ENCODE measurements at regions not wholly inside any gene's neighbourhood (a gene's known extent, or its start where the extent isn't known, plus 50 kb on each side); places are given as distances from the start of the nearest gene placed in this dataset.

- in situ Hi-C loops (cut with HindIII; ENCODE audit: low pct_unique_long_range_greater_than_20kb, low sequenced_read_pairs) = no loop called here
- DNase-seq (ENCODE audit: low read depth, low spot score) = no peak
These were observed 212.2 kb upstream of the FOXA2 start for GRCh38 chr20:22796469-22797077.

- in situ Hi-C loops (cut with HindIII; ENCODE audit: low pct_unique_long_range_greater_than_20kb, low sequenced_read_pairs) = no loop called here
- no peak for DNase-seq (ENCODE audit: low read depth, low spot score)
These were observed 212.7 kb upstream of the FOXA2 start for GRCh38 chr20:22797103-22797502.

- DNase-seq (ENCODE audit: low read depth, low spot score) = no peak
- in situ Hi-C loops (cut with HindIII; ENCODE audit: low pct_unique_long_range_greater_than_20kb, low sequenced_read_pairs) = no loop called here
These were observed 215.3 kb upstream of the FOXA2 start for GRCh38 chr20:22799687-22800086.

- in situ Hi-C loops (cut with HindIII; ENCODE audit: low pct_unique_long_range_greater_than_20kb, low sequenced_read_pairs) = no loop called here
- DNase-seq (ENCODE audit: low read depth, low spot score) = no peak
These were observed 215.8 kb upstream of the FOXA2 start for GRCh38 chr20:22800129-22800528.

- in situ Hi-C loops (cut with HindIII; ENCODE audit: low pct_unique_long_range_greater_than_20kb, low sequenced_read_pairs) = no loop called here
- no peak for DNase-seq (ENCODE audit: low read depth, low spot score)
These were observed 217.2 kb upstream of the FOXA2 start for GRCh38 chr20:22801528-22801927.

GRCh38 chr20:22802296-22802695, 217.9 kb upstream of the FOXA2 start:
- no peak for DNase-seq (ENCODE audit: low read depth, low spot score)
- in situ Hi-C loops (cut with HindIII; ENCODE audit: low pct_unique_long_range_greater_than_20kb, low sequenced_read_pairs) = no loop called here

GRCh38 chr20:22805219-22805618, 220.8 kb upstream of the FOXA2 start:
- in situ Hi-C loops (cut with HindIII; ENCODE audit: low pct_unique_long_range_greater_than_20kb, low sequenced_read_pairs) = no loop called here
- no peak for DNase-seq (ENCODE audit: low read depth, low spot score)

GRCh38 chr20:22805996-22806395, 221.6 kb upstream of the FOXA2 start:
- no peak for DNase-seq (ENCODE audit: low read depth, low spot score)
- in situ Hi-C loops (cut with HindIII; ENCODE audit: low pct_unique_long_range_greater_than_20kb, low sequenced_read_pairs) = no loop called here

GRCh38 chr20:22807045-22807444, 222.7 kb upstream of the FOXA2 start:
- DNase-seq (ENCODE audit: low read depth, low spot score) = no peak
- in situ Hi-C loops (cut with HindIII; ENCODE audit: low pct_unique_long_range_greater_than_20kb, low sequenced_read_pairs) = no loop called here

- in situ Hi-C loops (cut with HindIII; ENCODE audit: low pct_unique_long_range_greater_than_20kb, low sequenced_read_pairs) = no loop called here
- peak; percentile 44 for DNase-seq (ENCODE audit: low read depth, low spot score)
These were observed 223.4 kb upstream of the FOXA2 start for GRCh38 chr20:22807646-22808244.

GRCh38 chr20:22808628-22809027, 224.3 kb upstream of the FOXA2 start:
- in situ Hi-C loops (cut with HindIII; ENCODE audit: low pct_unique_long_range_greater_than_20kb, low sequenced_read_pairs) = no loop called here
- no peak for DNase-seq (ENCODE audit: low read depth, low spot score)

GRCh38 chr20:22810030-22810429, 225.1 kb upstream of the SSTR4 start:
- DNase-seq (ENCODE audit: low read depth, low spot score) = no peak
- in situ Hi-C loops (cut with HindIII; ENCODE audit: low pct_unique_long_range_greater_than_20kb, low sequenced_read_pairs) = no loop called here

GRCh38 chr20:22810626-22811569, 224.2 kb upstream of the SSTR4 start:
- DNase-seq (ENCODE audit: low read depth, low spot score) = no peak
- in situ Hi-C loops (cut with HindIII; ENCODE audit: low pct_unique_long_range_greater_than_20kb, low sequenced_read_pairs) = no loop called here

GRCh38 chr20:22814471-22815205, 220.5 kb upstream of the SSTR4 start:
- no peak for DNase-seq (ENCODE audit: low read depth, low spot score)
- in situ Hi-C loops (cut with HindIII; ENCODE audit: low pct_unique_long_range_greater_than_20kb, low sequenced_read_pairs) = no loop called here

- in situ Hi-C loops (cut with HindIII; ENCODE audit: low pct_unique_long_range_greater_than_20kb, low sequenced_read_pairs) = no loop called here
- DNase-seq (ENCODE audit: low read depth, low spot score) = no peak
These were observed 219.9 kb upstream of the SSTR4 start for GRCh38 chr20:22815206-22815551.

GRCh38 chr20:22815603-22816315, 219.4 kb upstream of the SSTR4 start:
- peak; percentile 9 for DNase-seq (ENCODE audit: low read depth, low spot score)
- in situ Hi-C loops (cut with HindIII; ENCODE audit: low pct_unique_long_range_greater_than_20kb, low sequenced_read_pairs) = no loop called here

- no peak for DNase-seq (ENCODE audit: low read depth, low spot score)
- in situ Hi-C loops (cut with HindIII; ENCODE audit: low pct_unique_long_range_greater_than_20kb, low sequenced_read_pairs) = no loop called here
These were observed 216.5 kb upstream of the SSTR4 start for GRCh38 chr20:22818636-22819035.

- in situ Hi-C loops (cut with HindIII; ENCODE audit: low pct_unique_long_range_greater_than_20kb, low sequenced_read_pairs) = no loop called here
- DNase-seq (ENCODE audit: low read depth, low spot score) = no peak
These were observed 216.0 kb upstream of the SSTR4 start for GRCh38 chr20:22819112-22819511.

All from SK-MEL-5 (cell line).